ENCODE measurements at regions not wholly inside any gene's neighbourhood (a gene's known extent, or its start where the extent isn't known, plus 50 kb on each side); places are given as distances from the start of the nearest gene placed in this dataset.
A peak's percentile ranks its signal among the peaks of the same experiment; 100 is the strongest.

DNA sequence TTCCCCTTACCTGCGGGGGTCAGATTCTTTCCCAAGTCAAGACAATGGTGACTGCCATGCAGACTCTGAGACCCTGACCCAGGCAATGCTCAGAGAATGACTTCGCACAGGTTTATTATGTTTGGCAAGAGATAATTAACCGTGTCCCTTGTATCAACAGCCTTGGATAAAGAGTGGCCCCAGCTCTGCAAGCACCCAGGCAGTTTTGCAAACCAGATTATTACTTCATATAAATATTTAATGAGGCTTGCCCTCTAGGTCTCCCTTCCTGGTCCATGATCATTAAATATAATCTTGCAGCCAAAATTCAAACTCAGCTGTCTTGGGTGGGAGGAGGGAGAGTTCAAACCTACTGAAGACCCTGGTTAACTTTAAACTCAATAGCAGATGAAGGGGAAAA lies 156.5 kb downstream of the ANKRD60 start:
- no peak overlapping the region for H3K4me3 ChIP-seq
- H3K27ac ChIP-seq = no peak overlapping the region
- H3K36me3 ChIP-seq = no peaks in the 10 kb centered on the region
- H3K4me1 ChIP-seq = peaks cover 0 to 16% of the 10 kb centered on the region in 2 donors
- no peaks in the 10 kb centered on the region for H3K9me3 ChIP-seq
- no peak for DNase-seq (ENCODE audit: low spot score)
- TF ChIP-seq CTCF (IDR thresholded peaks at IDR 0.05) = no peak
- no peaks in the 10 kb centered on the region for H3K27me3 ChIP-seq

- Histone ChIP-seq H3K4me1 (peaks cover 0 to 14% of the 10 kb centered on the region in 2 donors), H3K9me3 (no peaks in the 10 kb centered on the region), H3K4me3 (no peak overlapping the region), H3K27ac (no peak overlapping the region), H3K27me3 (no peaks in the 10 kb centered on the region), H3K36me3 (no peaks in the 10 kb centered on the region)
- TF ChIP-seq CTCF (IDR thresholded peaks at IDR 0.05) = no peak
- DNase-seq (ENCODE audit: low spot score) = no peak
These were observed 157.2 kb downstream of the ANKRD60 start for GRCh38 chr20:58071298-58071697.

DNA sequence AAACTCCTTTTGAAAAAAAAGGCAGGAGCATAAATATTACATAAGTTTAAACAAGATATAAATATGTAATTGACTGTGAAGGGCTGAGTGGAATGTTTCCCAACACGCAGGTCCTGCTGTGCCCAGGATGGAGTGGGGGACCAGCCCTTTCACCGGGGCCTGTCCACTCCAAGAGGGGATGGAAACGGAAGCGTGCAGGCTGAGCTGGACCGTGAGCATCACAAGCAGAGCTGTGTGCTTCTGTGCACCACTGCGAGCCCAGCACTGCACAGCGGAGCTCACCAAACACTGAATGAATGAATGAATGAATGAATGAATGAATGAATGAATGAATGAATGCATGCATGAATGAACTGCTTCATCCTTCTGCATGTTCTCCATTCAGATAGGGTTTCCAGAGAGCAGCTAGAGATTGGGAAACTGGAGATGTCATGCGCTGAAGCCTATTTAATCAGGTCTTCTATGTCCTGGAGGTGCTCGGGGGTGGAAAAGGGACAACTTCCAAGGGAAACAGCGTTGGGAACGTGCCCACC lies 157.7 kb downstream of the ANKRD60 start:
- TF ChIP-seq CTCF (IDR thresholded peaks at IDR 0.05) = no peak
- H3K36me3 ChIP-seq = no peaks in the 10 kb centered on the region
- DNase-seq (ENCODE audit: low spot score) = peak; percentile 49
- no peaks in the 10 kb centered on the region for H3K9me3 ChIP-seq
- peaks cover 0 to 10% of the 10 kb centered on the region in 2 donors for H3K4me1 ChIP-seq
- H3K27me3 ChIP-seq = no peaks in the 10 kb centered on the region
- H3K4me3 ChIP-seq = no peak overlapping the region
- no peak overlapping the region for H3K27ac ChIP-seq

DNA sequence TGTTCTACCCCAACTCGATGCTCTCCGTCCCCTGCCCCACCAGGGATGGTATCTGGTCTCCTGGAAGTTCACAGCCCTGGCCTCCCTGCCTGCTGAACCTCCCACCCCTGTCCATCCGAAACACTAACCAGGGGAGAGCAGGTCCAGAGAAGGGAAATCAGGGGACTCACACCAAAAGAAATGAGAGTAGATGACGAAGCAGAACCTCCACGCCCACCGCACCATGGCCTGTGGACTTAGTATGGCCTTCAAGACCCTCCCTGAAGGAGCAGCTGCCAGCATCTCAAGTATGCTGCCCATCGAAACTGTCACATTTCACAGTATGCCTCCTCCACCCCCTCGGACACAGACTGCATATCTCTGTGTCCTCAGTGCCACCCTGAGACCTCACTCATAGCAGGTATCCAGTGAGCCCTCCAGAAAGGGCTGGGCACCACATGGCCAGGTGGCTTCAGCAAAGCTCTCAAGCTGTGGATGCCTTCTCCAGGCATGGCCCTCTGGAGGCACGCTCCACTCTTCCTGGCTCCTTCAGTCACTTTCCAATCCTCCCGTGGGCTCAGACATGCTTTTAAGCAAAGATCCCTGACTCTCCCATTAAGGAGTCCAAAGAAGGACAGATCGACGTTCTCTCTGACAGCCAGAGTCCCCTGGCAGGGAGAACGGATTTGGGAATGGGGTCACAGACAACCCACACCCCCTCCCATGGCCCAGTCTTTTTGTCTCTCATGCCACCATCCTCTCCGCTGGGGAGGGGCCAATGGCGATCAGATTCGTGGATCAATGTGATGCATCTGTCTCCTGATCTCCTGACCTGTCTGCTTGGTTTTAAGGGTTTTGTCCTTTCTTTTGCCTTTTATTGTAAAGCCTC lies 158.4 kb downstream of the ANKRD60 start:
- Histone ChIP-seq H3K27me3 (no peaks in the 10 kb centered on the region), H3K4me3 (no peak overlapping the region), H3K9me3 (no peaks in the 10 kb centered on the region), H3K36me3 (no peaks in the 10 kb centered on the region), H3K4me1 (peaks cover 0 to 10% of the 10 kb centered on the region in 2 donors), H3K27ac (no peak overlapping the region)
- no peak for TF ChIP-seq CTCF (IDR thresholded peaks at IDR 0.05)
- DNase-seq (ENCODE audit: low spot score) = peak; percentile 40

GRCh38 chr20:58069207-58069606 lies 159.2 kb downstream of the ANKRD60 start:
- Histone ChIP-seq H3K4me3 (no peak overlapping the region), H3K27me3 (no peaks in the 10 kb centered on the region), H3K9me3 (no peaks in the 10 kb centered on the region), H3K36me3 (no peaks in the 10 kb centered on the region), H3K27ac (no peak overlapping the region), H3K4me1 (peaks cover 0 to 3% of the 10 kb centered on the region in 2 donors)
- DNase-seq (ENCODE audit: low spot score) = peak; percentile 47
- TF ChIP-seq CTCF (IDR thresholded peaks at IDR 0.05) = no peak
